ENCODE measurements at regions not wholly inside any gene's neighbourhood (a gene's known extent, or its start where the extent isn't known, plus 50 kb on each side); places are given as distances from the start of the nearest gene placed in this dataset.

- H3K27ac Mint-ChIP-seq, result no peak overlapping the region
- H2BK12ac ChIP-seq (ENCODE audit: insufficient read length, low read depth, low read length), result no peak overlapping the region
- no peak overlapping the region for H3K9ac ChIP-seq (ENCODE audit: extremely low read depth, insufficient read length, low read length)
- H2BK120ac ChIP-seq (ENCODE audit: low read depth, low read length, poor library complexity, severe bottlenecking), result no peak overlapping the region
- H4K91ac ChIP-seq (ENCODE audit: insufficient read length, low read depth, low read length), result no peak overlapping the region
- no peak overlapping the region for H2BK15ac ChIP-seq (ENCODE audit: low read depth, low read length)
- no peak overlapping the region for H3K27ac ChIP-seq (ENCODE audit: insufficient read length, low read depth, low read length)
- no peak overlapping the region for H2BK20ac ChIP-seq (ENCODE audit: low read depth, low read length, poor library complexity, severe bottlenecking)
- no peaks in the 10 kb centered on the region; a peak in 1 of 7 replicates for H3K36me3 Mint-ChIP-seq (ENCODE audit: insufficient read depth in 1 of 3, low read depth in 3 of 3)
- H3K27me3 ChIP-seq (ENCODE audit: insufficient read depth, low read length), result no peaks in the 10 kb centered on the region
- no peak overlapping the region for H4K8ac ChIP-seq (replicated peaks; ENCODE audit: insufficient read length, low read depth, low read length)
- H3K79me1 ChIP-seq (ENCODE audit: insufficient read depth, low read depth, low read length, poor library complexity, severe bottlenecking), result no peaks in the 10 kb centered on the region
- no peak overlapping the region for H2AFZ ChIP-seq (ENCODE audit: low read length)
- no peak overlapping the region for H2BK5ac ChIP-seq (ENCODE audit: insufficient read length, low read length)
- H3K4me1 Mint-ChIP-seq, result 0 out of 4 replicates have a peak, but pooled peaks cover 0 to 2% of the 10 kb centered on the region in 2 experiments
- no peaks in the 10 kb centered on the region for H3K9me3 ChIP-seq (ENCODE audit: control insufficient read depth, low read depth, low read length)
- no peaks in the 10 kb centered on the region for H3K79me2 ChIP-seq (ENCODE audit: insufficient read depth, low read length)
- WGBS (ENCODE audit: extremely low coverage, insufficient read length, low lambda C conversion rate), result no CpG with 5 or more reads among the region's 4 CpGs
- H3K9me3 Mint-ChIP-seq, result no peaks in the 10 kb centered on the region; a peak in 2 of 5 replicates
- no peaks in the 10 kb centered on the region for H3K4me1 ChIP-seq (ENCODE audit: insufficient read depth, low read length)
- H3K56ac ChIP-seq (ENCODE audit: insufficient read length, low read depth, low read length), result no peak overlapping the region
- no peak overlapping the region for H4K5ac ChIP-seq (ENCODE audit: insufficient read length, low read depth, low read length)
- no peak overlapping the region for H3K18ac ChIP-seq (ENCODE audit: insufficient read length, low read depth, low read length)
- no peak overlapping the region for H3K4me3 Mint-ChIP-seq
- H3K4me2 ChIP-seq (ENCODE audit: insufficient read depth, insufficient read length, low read length), result no peak overlapping the region
- no peaks in the 10 kb centered on the region for H3K23me2 ChIP-seq (ENCODE audit: insufficient read length, low read depth, low read length, poor library complexity, severe bottlenecking)
- peaks cover 6% of the 10 kb centered on the region for H3K27me3 Mint-ChIP-seq (ENCODE audit: low read depth)
- no peak overlapping the region for H3K23ac ChIP-seq (ENCODE audit: insufficient read length, low read depth, low read length)
- TF ChIP-seq CTCF (conservative IDR thresholded peaks at IDR 0.05), result no peak
- no peaks in the 10 kb centered on the region for H4K20me1 ChIP-seq (ENCODE audit: control insufficient read depth, insufficient read depth, insufficient read length)
- H3K4ac ChIP-seq (ENCODE audit: low read depth, low read length), result no peak overlapping the region
- H3K14ac ChIP-seq (ENCODE audit: insufficient read depth, low read length), result no peak overlapping the region
- no peak overlapping the region for H2AK5ac ChIP-seq (ENCODE audit: insufficient read length, low read length)
- no peak for DNase-seq
- no peak overlapping the region for H3T11ph ChIP-seq (ENCODE audit: low read length)
Measured at GRCh38 chr5:133741818-133742355, 129.5 kb upstream of the FSTL4 start.
